Urothelium cell line (cell line): ENCODE measurements at regions not wholly inside any gene's neighbourhood (a gene's known extent, or its start where the extent isn't known, plus 50 kb on each side); places are given as distances from the start of the nearest gene placed in this dataset.
A peak's percentile ranks its signal among the peaks of the same experiment; 100 is the strongest.
"Not testable (repeated sequence)": the region's sequence is repeated elsewhere in the genome, so short reads cannot be mapped to it uniquely, and the experiment has no call there.

Experiments
- DNase-seq: peaks from one replicate; pipeline ENCODE4 v3.0.0; 2011; ENCODE audit warnings: low spot score, mixed read lengths
- FAIRE-seq: peaks from 2 replicates; lab custom pipeline; 2011; peaks lifted over from hg19 to GRCh38; lab: Jason Lieb, UNC

DNA sequence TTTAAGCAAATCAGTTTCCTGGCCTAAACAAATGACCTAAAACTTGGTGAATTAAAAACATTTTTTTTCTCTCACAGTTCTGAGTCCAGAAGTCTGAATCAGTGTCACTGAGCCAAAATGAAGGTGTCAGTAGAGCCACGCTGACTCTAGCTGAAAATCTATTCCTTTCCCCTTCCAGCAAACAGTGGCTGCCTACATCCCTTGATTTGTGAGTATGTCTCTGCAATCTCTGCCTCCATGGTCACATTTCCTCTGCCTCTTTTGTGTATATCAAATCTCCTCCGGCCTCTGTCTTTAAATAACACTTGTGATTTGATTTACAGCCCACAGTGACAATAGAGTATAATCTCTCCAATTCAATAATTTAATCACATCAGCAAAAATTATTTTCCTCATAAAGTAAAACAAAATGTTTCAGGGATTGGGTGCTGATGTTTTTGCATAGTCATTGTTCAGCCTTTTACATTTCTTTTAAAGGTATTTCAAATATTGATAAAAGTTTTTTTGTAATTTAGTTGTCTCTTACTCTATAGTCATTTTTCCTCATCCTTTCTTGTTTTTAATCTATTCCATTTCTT lies 1715.4 kb downstream of the BRINP3 start:
- FAIRE-seq: no peak

DNA sequence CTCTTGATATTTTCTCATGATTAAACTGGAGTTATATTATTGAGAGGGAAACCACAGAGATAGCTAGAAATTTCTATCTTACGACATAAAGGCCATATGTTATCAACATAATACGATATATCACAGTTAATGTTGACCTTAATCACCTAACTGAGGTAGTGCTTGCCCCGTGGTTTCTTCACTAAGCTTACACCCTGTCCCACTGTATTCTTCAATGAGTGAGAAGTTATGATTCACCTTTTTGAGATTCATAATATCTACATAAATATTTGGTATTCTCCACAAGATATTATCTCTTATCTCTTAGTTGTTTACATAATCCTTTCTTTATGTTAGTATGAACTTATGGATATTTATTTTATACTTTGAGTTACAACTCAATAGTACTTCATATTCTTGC lies 1714.1 kb downstream of the BRINP3 start:
- DNase-seq: no peak
- no peak for FAIRE-seq

More for the DNA sequence above, 1715.4 kb downstream of the BRINP3 start:
- DNase-seq: no peak

DNA sequence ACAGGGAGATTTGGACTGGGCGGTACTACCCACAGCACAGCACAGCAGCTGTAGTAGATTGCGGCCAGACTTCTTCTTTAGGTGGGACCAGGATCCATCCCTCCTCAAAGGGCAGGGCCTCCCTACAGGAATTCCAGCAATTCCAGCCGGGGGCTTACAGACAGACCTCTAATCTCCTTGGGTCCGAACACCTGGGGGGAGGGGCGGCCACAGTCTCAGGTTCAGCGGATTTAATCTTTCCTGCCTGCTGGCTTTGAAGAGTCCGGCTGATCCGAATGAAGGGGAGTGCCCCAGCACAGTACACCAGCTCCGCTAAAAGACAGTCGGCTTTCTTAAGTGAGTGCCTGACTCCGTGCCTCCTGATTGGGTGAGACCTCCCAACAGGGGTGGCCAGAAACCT lies 1708.5 kb downstream of the BRINP3 start:
- DNase-seq (no peak), FAIRE-seq (no peak)

DNA sequence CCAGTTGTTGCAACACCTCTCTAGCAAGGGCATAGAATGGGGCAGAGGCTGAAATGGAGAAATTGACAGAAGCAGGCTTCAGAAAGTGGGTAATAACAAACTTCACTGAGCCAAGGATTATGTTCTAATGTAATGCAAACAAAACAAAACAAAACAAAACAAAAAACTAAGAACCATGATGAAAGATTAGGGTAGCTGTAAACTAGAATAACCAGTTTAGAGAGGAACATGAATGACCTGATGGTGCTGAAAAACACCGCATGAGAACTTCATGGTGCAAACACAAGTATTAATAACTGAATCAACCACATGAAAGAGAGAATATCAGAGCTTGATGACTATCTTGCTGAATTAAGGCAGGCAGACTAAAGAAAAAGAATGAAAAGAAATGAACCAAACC lies 1707.7 kb downstream of the BRINP3 start:
- no peak for FAIRE-seq
- DNase-seq: no peak

DNA sequence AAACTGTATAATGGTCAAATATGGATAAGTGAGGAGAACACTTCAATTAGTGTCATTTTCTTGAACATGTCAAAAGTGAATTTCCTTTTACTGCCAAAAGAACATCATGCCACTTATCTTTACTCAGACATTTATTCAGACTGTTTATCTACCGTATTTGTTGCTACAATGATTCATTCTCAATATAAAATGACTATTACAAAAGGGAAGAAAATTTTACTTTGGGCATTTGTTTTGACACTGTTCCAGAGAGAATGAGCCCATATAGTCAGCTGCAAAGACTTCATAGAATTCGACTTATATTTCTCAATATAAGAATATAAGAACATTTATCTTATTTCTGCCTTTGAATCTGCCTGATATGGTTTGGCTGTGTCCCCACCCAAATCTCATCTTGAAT lies 1699.1 kb downstream of the BRINP3 start:
- DNase-seq (no peak), FAIRE-seq (no peak)

DNA sequence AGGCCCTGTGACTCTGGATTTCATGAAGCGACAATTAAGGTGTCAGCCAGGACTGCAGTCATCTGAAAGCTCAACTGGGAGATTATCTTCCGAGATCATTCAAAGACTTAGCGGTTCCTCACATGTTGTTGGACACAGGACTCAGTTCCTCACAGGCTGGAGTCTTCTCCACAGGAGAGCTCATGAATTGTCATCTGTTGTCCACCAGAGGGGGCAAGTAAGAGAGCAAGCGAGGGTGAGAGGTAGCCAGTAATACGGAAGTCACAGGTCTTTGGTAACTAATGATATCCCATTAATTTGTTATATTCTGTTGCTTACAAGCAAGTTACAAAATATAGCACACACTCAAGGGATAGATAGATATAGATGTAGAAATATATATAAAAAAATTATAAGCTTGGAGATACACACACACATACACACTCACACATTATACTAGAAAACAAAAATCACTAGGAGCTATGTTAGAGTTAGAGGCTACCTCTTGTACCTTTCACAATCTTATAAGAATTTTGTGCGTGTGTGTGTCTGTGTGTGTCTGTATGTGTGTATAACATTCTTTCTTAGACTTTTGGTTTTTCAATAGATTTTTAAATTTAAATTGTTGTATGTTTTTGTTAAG lies 1695.3 kb downstream of the BRINP3 start:
- FAIRE-seq (no peak), DNase-seq (peak; percentile 57)

DNA sequence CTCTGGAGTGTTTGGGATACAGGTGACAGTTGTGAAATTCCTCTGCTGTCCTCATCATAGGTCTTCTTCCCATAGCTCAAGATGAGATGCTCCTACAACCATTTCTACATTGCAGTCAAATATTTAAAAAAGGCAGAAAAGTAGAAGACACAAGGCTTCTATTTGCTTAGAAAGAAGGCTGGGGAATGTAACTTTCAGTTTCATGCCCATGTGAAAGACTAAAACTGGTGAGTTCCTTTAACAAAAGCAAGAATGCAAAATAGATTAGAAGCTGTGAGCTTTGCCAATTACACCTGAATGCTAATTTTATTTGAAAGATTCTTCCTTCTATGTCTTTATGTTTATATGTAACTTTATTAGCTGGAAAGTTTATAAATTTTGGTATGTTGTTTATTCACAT lies 1682.7 kb downstream of the BRINP3 start:
- FAIRE-seq (no peak), DNase-seq (no peak)

DNA sequence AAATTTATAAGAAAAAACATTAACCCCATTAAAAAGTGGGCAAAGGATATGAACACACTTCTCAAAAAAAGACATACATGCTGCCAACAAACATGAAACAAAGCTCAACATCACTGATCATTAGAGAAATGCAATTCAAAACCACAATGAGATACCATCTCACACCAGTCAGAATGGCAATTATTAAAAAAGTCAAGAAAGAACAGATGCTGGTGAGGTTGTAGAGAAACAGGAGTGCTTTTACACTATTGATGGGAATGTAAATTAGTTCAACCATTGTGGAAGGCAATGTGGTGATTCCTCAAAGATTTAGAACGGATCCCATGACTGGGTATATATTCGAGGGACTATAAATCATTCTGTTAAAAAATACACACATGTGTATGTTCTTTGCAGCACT lies 1665.5 kb downstream of the BRINP3 start:
- FAIRE-seq, DNase-seq: not testable (repeated sequence)

DNA sequence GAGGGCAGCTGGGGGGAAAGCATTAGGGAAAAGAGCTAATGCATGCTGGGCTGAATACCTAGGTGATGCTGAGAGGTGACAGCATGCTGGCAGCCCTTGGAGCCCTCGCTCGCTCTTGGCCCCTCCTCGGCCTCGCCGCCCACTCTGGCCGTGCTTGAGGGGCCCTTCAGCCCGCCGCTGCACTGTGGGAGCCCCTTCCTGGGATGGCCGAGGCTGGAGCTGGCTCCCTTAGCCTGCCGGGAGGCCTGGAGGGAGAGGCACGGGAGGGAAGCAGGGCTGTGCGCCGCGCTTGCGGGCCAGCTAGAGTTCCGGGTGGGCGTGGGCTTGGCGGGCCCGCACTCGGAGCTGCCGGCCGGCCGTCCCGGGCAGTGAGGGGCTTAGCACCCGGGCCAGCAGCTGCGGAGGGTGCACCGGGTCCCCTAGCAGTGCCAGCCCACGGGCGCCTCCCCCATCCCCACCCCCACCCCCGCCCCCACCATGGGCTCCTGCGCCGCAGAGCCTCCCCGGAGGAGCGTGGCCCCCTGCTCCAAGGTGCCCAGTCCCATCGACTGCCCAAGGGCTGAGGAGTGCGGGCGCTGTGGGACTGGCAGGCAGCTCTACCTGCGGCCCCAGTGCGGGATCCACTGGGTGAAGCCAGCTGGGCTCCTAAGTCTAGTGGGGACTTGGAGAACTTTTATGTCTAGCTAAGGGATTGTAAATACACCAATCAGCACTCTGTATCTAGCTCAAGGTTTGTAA lies 1664.7 kb downstream of the BRINP3 start:
- not testable (repeated sequence) for FAIRE-seq, DNase-seq

DNA sequence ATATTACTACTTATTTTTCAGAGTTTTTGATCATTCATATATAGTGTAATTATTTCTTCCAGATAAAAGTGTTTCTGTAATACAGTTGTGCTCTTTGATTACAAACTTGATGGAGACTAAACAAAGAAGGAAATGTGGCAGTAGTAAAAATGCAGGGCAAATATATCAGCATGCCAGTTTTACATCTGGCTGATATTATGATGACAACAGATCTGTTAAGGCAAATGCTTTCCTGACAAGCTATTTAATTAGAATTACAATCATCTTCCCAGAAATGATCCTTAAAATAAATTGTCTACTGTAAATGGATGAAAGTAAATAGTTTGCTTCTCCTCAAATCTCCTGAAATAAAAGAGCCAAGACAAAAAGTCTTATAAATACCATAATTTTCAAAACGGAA lies 1659.8 kb downstream of the BRINP3 start:
- DNase-seq: no peak
- FAIRE-seq: no peak

DNA sequence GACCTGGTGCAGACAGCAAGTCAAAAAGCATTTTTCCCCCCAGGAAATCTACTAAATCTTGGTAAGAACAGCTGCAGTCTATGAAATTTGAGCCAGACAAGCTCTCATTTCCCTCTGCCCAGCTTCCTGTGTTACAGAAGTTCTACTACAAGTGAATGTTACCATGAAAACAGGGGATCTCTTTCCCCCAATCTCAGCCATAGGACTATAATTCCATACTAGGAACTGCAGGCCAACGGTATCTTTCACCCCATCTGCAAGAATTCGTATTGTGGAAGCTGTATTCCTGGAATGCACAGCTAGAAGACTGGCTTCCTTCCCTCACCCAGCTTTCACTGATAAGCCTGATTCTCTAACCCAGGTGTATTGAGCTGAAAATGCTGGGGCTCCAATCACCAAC lies 1655.4 kb downstream of the BRINP3 start:
- FAIRE-seq (no peak), DNase-seq (no peak)

DNA sequence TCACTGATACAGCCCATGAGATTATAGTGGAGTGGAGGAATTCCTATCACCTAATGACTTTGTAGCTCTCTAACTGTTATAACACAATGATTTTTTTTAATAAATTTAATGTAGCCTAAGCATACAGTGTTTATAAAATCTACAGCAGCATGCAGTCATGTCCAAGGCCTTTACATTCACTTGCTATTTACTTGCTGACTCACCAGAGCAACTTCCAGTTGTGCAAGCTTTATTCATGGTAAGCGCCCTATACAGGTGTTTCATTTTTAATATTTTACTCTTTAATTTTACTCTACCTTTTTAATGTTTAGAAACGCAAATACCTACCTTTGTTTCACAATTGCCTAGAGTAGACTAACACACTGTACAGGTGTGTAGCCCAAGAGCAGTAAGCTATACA lies 1652.2 kb downstream of the BRINP3 start:
- FAIRE-seq: no peak

DNA sequence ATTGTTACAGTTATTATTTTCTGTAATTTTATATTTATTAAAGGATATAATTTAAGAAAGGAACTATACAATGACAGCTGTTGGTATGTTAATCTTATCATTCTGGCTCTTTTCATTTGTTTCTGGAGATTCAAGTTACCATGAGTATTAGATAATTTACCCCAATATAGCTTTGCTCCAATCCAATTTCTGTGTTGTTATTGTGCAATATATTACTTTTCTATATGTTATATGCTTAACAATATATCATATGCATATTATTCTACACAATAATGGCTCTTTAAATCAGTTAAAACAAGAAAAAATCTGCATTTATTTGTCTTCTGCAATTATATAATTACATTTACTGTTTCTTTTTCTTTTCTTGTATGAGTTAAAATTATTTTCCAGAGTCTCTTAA lies 1650.9 kb downstream of the BRINP3 start:
- DNase-seq (no peak), FAIRE-seq (no peak)

More for the DNA sequence above, 1652.2 kb downstream of the BRINP3 start:
- no peak for DNase-seq

DNA sequence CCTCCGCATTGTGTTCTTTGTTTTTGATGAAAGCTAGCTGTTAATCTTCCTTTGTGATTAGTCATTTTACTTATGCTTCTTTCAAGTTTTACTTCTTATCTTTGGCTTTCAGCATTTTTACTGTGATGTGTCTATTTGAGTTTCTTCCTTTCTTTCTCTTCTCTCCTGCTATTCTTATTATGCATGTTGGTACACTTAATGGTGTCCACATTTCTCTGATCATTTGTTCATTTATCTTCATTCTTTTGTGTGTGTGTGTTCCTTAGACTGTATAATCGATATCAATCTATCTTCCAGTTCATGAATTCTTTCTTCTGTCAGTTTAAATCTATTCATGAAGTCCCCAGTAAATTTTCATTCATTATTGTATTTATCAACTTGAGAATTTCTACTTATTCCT lies 1650.3 kb downstream of the BRINP3 start:
- FAIRE-seq: no peak
- DNase-seq: no peak

DNA sequence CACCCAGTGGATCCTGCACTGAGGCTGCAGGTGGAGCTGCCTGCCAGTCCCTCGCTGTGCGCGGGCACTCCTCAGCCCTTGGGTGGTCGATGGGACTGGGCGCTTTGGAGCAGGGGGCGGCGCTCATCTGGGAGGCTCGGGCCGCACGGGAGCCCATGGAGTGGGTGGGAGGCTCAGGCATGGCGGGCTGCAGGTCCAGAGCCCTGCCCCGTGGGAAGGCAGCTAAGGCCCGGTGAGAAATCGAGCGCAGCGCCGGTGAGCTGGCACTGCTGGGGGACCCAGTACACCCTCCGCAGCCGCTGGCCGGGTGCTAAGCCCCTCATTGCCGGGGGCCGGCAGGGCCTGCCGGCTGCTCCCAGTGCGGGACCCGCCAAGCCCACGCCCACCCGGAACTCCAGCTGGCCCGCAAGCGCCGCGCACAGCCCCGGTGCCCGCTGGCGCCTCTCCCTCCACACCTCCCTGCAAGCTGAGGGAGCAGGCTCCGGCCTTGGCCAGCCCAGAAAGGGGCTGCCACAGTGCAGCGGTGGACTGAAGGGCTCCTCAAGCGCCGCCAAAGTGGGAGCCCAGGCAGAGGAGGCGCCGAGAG lies 1636.5 kb downstream of the BRINP3 start:
- FAIRE-seq, DNase-seq: not testable (repeated sequence)

DNA sequence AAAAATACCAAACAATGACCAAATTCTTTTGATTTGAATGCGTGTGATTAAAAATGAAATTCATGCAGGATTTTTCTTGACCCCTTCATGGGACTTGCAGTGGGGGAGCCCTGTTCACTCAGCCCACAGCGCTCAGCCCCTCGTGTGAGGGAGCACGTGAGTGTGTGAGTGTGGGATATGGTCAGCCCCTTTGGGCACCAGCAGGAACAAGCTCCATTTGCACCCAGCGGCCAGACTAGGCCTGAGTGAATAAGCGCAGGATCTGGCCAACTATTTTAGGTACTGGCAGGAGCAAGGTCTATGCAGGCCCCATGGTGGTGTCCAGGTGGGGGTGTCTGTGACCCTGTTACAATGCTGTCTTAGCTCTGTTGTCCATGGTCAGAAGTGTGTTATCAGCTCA lies 1631.2 kb downstream of the BRINP3 start:
- FAIRE-seq: no peak

DNA sequence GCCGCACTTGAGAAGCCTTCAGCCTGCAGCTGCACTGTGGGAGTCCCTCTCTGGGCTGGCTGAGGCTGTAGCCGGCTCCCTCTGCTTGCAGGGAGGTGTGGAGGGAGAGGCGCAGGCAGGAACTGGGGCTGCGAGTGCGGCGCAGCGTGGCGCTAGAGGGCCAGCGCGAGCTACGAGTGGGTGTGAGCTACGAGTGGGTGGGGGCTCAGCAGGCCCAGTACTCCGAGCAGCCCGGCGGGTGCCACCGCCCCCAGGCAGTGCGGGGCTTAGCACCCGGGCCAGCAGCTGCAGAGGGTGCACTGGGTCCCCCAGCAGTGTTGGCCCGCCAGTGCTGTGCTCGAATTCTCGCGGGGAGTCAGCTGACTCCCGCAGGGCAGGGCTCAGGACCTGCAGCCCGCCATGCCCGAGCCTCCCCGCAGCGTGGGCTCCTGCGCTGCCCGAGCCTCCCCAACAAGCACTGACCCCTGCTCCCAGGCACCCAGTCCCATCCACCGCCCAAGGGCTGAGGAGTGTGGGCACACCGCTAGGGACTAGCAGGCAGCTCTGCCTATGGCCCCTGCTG lies 1620.1 kb downstream of the BRINP3 start:
- DNase-seq: no peak
- FAIRE-seq: no peak

More for the DNA sequence above, 1631.2 kb downstream of the BRINP3 start:
- DNase-seq: no peak

DNA sequence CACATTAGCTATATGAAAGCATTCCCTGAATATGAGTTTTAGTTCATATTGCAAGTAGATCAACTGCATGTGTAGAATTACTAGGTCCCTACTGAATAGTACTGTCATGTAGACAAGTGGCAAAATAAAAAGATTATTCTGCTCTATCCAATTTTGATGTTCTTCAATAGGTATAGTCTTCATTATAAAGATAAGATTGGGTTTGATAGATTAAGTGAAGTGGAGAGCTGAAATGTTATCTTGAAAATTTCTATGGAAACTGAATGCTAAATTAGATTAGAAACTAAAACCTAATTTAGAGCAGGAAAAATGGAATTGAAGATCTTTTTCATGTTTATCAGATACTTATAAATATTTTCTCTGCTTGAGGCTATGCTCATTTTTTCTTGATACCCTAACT lies 1610.0 kb downstream of the BRINP3 start:
- FAIRE-seq: no peak

DNA sequence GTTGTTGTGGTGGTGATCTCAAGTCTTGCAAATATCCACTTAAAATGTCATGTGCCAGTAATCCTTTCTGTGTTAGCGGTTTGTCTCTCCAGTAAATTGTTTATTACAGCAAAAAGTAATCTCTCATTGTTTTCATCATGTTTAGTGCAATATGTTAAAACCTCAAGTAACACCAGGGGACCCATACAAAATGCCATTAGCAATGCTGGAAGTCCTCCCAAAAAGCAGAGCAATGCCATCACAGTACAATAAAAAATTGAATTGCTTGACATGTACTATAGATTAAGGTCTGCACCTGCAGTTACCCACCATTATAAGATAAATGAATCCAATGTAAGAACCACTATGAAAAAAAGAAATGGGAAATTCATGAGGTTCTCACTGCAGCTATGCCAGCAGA lies 1606.5 kb downstream of the BRINP3 start:
- FAIRE-seq (no peak), DNase-seq (no peak)

More for the DNA sequence above, 1610.0 kb downstream of the BRINP3 start:
- DNase-seq: no peak

DNA sequence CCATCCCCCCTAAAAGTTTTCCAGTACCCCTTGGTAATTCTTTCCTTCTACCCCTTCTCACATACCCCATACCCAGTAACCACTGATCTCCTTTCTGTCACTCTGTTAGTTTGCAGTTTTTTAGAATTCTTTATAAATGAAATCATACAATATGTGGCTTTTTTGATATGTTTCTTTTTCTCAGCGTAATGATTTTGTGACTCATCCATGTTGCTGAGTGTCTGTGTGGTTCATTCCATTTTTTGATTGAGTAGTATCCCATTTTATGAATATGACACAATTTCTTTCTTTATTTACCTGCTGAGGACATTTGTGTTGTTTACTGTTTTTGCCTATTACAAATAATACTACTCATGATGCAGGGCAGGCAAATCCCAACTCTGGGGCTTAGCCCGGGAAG lies 1605.3 kb downstream of the BRINP3 start:
- FAIRE-seq: no peak
- no peak for DNase-seq

DNA sequence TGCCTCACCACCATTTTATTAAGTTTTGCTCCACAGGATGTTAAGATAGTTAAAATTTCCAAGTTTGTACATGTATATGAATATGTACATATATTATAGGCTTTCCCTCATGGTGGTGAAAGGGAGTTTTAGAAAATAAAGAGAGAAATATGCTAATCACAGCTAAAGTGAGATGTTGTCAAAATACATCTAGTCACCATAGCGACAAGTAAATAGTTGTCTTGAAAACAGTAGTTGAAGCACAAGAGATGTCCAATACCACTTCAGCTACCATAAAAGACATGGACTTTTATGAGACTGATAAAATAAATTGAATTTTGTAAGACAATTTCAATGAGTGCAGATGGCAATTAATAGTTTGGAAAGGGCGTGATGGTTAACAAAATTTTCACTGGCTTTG lies 1600.0 kb downstream of the BRINP3 start:
- DNase-seq: no peak
- no peak for FAIRE-seq
